IMR-90 (cell line): ENCODE measurements at regions not wholly inside any gene's neighbourhood (a gene's known extent, or its start where the extent isn't known, plus 50 kb on each side); places are given as distances from the start of the nearest gene placed in this dataset.

Source experiments
- BHLHE40 ChIP-seq: fragments of 150-350 bp; IDR thresholded peaks from 2 replicates; pipeline ENCODE4 v1.6.1; 2016; ENCODE audit warnings: mild to moderate bottlenecking, low read depth, low read length
- MAFK ChIP-seq: IDR thresholded peaks from 2 replicates; pipeline ENCODE4 v1.6.1; 2012; ENCODE audit warnings: low read depth, low read length, improper control_type of control experiment
- MAZ ChIP-seq: IDR thresholded peaks from 2 replicates; pipeline ENCODE4 v1.6.1; 2012; ENCODE audit warnings: low read depth, mild to moderate bottlenecking, low read length, improper control_type of control experiment, moderate library complexity, borderline replicate concordance
- MXI1 ChIP-seq: IDR thresholded peaks from 2 replicates; pipeline ENCODE4 v1.6.1; 2012; ENCODE audit warnings: low read depth, mild to moderate bottlenecking, low read length, moderate library complexity, borderline replicate concordance
- POLR2A ChIP-seq: IDR thresholded peaks from 2 replicates; pipeline ENCODE4 v1.6.1; 2012; ENCODE audit warnings: mild to moderate bottlenecking, low read depth, low read length
- RAD21 ChIP-seq: IDR thresholded peaks from 2 replicates; pipeline ENCODE4 v1.6.1; 2012; ENCODE audit warnings: low read length, improper control_type of control experiment
- RFX5 ChIP-seq: IDR thresholded peaks from 2 replicates; pipeline ENCODE4 v1.8.0; 2012; ENCODE audit warnings: low read depth, mild to moderate bottlenecking, low read length, moderate library complexity
- TF ChIP-seq, protein P1 (sequence below): conservative IDR thresholded peaks from 2 replicates; pipeline ENCODE4 v1.5.1; 2012; ENCODE audit warnings: mild to moderate bottlenecking, low read depth, low read length, improper control_type of control experiment

GRCh38 chr2:147365622-147366021 is 479.2 kb upstream of the ACVR2A start:
- TF ChIP-seq, protein P1, sequence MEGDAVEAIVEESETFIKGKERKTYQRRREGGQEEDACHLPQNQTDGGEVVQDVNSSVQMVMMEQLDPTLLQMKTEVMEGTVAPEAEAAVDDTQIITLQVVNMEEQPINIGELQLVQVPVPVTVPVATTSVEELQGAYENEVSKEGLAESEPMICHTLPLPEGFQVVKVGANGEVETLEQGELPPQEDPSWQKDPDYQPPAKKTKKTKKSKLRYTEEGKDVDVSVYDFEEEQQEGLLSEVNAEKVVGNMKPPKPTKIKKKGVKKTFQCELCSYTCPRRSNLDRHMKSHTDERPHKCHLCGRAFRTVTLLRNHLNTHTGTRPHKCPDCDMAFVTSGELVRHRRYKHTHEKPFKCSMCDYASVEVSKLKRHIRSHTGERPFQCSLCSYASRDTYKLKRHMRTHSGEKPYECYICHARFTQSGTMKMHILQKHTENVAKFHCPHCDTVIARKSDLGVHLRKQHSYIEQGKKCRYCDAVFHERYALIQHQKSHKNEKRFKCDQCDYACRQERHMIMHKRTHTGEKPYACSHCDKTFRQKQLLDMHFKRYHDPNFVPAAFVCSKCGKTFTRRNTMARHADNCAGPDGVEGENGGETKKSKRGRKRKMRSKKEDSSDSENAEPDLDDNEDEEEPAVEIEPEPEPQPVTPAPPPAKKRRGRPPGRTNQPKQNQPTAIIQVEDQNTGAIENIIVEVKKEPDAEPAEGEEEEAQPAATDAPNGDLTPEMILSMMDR: no peak
- TF ChIP-seq POLR2A (no peak), MXI1 (no peak), MAZ (no peak), RFX5 (no peak), BHLHE40 (no peak), RAD21 (no peak), MAFK (no peak)
